H1 (cell line): ENCODE measurements at regions not wholly inside any gene's neighbourhood (a gene's known extent, or its start where the extent isn't known, plus 50 kb on each side); places are given as distances from the start of the nearest gene placed in this dataset.

Experiments used
- TF ChIP-seq, protein P1 (sequence below), 3 experiments: IDR thresholded peaks; 1 replicate in 2 of 3; 2 replicates in 1 of 3; pipeline versions ENCODE4 v1.5.1 to v1.6.1; 2011; ENCODE audit warnings: low read length in 3 of 3, mild to moderate bottlenecking in 3 of 3, inconsistent platforms in 2 of 3, low read depth in 1 of 3, moderate library complexity in 1 of 3; ENCODE audit not compliant: insufficient read depth in 1 of 3; ENCODE audit errors: control extremely low read depth in 1 of 3
- TF ChIP-seq, protein P2 (sequence below): IDR thresholded peaks from 2 replicates; pipeline ENCODE4 v1.6.1; 2012; ENCODE audit warnings: inconsistent platforms

DNA sequence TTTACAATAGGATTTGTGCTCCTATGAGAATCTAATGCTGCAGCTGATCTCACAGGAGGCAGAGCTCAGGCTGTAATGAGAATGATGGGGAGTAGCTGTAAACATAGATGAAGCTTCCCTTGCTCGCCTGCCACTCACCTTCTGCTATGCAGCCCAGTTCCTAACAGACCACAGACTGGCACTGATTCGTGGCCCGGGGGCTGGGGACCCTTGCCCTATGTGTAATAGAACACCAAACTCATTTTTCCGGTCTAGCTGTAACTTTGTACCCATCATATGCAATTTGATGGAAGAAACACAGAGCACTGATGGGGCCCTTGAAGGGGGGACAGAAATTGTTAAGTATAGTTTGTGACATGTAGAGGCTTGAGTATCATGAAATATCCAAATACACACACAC, 79.6 kb upstream of the OR5AK2 start (continued):
- TF ChIP-seq, protein P1, sequence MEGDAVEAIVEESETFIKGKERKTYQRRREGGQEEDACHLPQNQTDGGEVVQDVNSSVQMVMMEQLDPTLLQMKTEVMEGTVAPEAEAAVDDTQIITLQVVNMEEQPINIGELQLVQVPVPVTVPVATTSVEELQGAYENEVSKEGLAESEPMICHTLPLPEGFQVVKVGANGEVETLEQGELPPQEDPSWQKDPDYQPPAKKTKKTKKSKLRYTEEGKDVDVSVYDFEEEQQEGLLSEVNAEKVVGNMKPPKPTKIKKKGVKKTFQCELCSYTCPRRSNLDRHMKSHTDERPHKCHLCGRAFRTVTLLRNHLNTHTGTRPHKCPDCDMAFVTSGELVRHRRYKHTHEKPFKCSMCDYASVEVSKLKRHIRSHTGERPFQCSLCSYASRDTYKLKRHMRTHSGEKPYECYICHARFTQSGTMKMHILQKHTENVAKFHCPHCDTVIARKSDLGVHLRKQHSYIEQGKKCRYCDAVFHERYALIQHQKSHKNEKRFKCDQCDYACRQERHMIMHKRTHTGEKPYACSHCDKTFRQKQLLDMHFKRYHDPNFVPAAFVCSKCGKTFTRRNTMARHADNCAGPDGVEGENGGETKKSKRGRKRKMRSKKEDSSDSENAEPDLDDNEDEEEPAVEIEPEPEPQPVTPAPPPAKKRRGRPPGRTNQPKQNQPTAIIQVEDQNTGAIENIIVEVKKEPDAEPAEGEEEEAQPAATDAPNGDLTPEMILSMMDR (IDR thresholded peaks at IDR 0.05; ENCODE audit: control extremely low read depth in 1 of 3, insufficient read depth in 1 of 3, low read depth in 1 of 3, low read length in 3 of 3), result no peak
- TF ChIP-seq, protein P2, sequence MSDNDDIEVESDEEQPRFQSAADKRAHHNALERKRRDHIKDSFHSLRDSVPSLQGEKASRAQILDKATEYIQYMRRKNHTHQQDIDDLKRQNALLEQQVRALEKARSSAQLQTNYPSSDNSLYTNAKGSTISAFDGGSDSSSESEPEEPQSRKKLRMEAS, result no peak
